Colonic mucosa (tissue), 4 donors: ENCODE measurements at regions not wholly inside any gene's neighbourhood (a gene's known extent, or its start where the extent isn't known, plus 50 kb on each side); places are given as distances from the start of the nearest gene placed in this dataset.

Experiments
- DNase-seq: peaks from one replicate; pipeline ENCODE4 v3.0.0-alpha.2; 2020
- H3K27ac ChIP-seq: fragments of 200-600 bp; one replicate; pipeline ENCODE4 v1.8.0; 2021
- H3K27me3 ChIP-seq: fragments of 200-600 bp; one replicate; pipeline ENCODE4 v1.8.0; 2021
- H3K36me3 ChIP-seq: fragments of 200-600 bp; one replicate; pipeline ENCODE4 v1.8.0; 2021
- H3K4me1 ChIP-seq: fragments of 200-600 bp; one replicate; pipeline ENCODE4 v1.8.0; 2021; ENCODE audit warnings: mild to moderate bottlenecking
- H3K4me3 ChIP-seq: fragments of 200-600 bp; one replicate; pipeline ENCODE4 v1.8.0; 2021
- H3K9ac ChIP-seq, 2 donors: one replicate each; pipeline ENCODE4 v1.7.0; 2013; ENCODE audit warnings: control low read depth in 2 of 2, low read depth in 2 of 2, low read length in 2 of 2
- H3K9me3 ChIP-seq: fragments of 200-600 bp; one replicate; pipeline ENCODE4 v1.8.0; 2021
- CTCF ChIP-seq: fragments of 200-600 bp; IDR thresholded peaks from one replicate; pipeline ENCODE4 v1.8.0; 2022; ENCODE audit warnings: antibody characterized with exemption, mild to moderate bottlenecking
- intact Hi-C: fragments of 100-400 bp; cut with DNase I; formaldehyde crosslinking; loops from one replicate; pipeline ENCODE4 v1.14.1; 2022
- donor health status: healthy.
- donor health status: DM: no; HTN: no; CAD: no.
- donor health status: DM: no; HTN: no; CAD: no.

GRCh38 chr4:159049780-159050375 is 53.0 kb upstream of the RAPGEF2 start:
- Histone ChIP-seq H3K9me3 (no peaks in the 10 kb centered on the region), H3K4me3 (no peak overlapping the region), H3K27ac (no peak overlapping the region), H3K27me3 (no peaks in the 10 kb centered on the region), H3K36me3 (no peaks in the 10 kb centered on the region), H3K9ac (no peak overlapping the region), H3K4me1 (no peaks in the 10 kb centered on the region)
- no peak for TF ChIP-seq CTCF
- no peak for DNase-seq
- intact Hi-C loops = no loop called here

GRCh38 chr4:159051245-159052071 is 51.4 kb upstream of the RAPGEF2 start:
- DNase-seq = no peak
- Histone ChIP-seq H3K27ac (no peak overlapping the region), H3K36me3 (no peaks in the 10 kb centered on the region), H3K4me1 (no peaks in the 10 kb centered on the region), H3K27me3 (no peaks in the 10 kb centered on the region), H3K9ac (no peak overlapping the region), H3K9me3 (no peaks in the 10 kb centered on the region), H3K4me3 (no peak overlapping the region)
- intact Hi-C loops = no loop called here
- no peak for TF ChIP-seq CTCF

- H3K4me1 ChIP-seq = no peaks in the 10 kb centered on the region
- intact Hi-C loops = no loop called here
- TF ChIP-seq CTCF = no peak
- H3K9me3 ChIP-seq = no peaks in the 10 kb centered on the region
- no peak overlapping the region for H3K4me3 ChIP-seq
- no peaks in the 10 kb centered on the region for H3K36me3 ChIP-seq
- no peak overlapping the region for H3K9ac ChIP-seq
- no peak for DNase-seq
- no peaks in the 10 kb centered on the region for H3K27me3 ChIP-seq
- H3K27ac ChIP-seq = no peak overlapping the region
Observed at GRCh38 chr4:159052315-159052714, 50.6 kb upstream of the RAPGEF2 start.
